Activated CD8-positive, alpha-beta memory T cell treated with anti-CD3 and anti-CD28 coated beads for 48 hours (primary cell): ENCODE measurements at regions not wholly inside any gene's neighbourhood (a gene's known extent, or its start where the extent isn't known, plus 50 kb on each side); places are given as distances from the start of the nearest gene placed in this dataset.

ENCODE experiments used
- DNase-seq, 3 experiments: peaks; one replicate each; pipeline ENCODE4 v3.0.0-alpha.2; 2020; ENCODE audit warnings: low read depth in 2 of 3, low spot score in 2 of 3

GRCh38 chr3:176737480-176738110 is 459.7 kb downstream of the TBL1XR1 start:
- no peak for DNase-seq

- no peak for DNase-seq
Observed at GRCh38 chr3:176734146-176734545, 463.1 kb downstream of the TBL1XR1 start.

GRCh38 chr3:176724394-176724759 is 472.9 kb downstream of the TBL1XR1 start:
- DNase-seq, result no peak

GRCh38 chr3:176723758-176724393 is 473.4 kb downstream of the TBL1XR1 start:
- DNase-seq, result no peak

GRCh38 chr3:176714034-176714433 is 483.2 kb downstream of the TBL1XR1 start:
- no peak for DNase-seq

- no peak for DNase-seq
Observed at GRCh38 chr3:176712191-176712590, 485.1 kb downstream of the TBL1XR1 start.

- no peak for DNase-seq
Observed at GRCh38 chr3:176699288-176699687, 498.0 kb downstream of the TBL1XR1 start.

GRCh38 chr3:176697284-176697889 is 499.9 kb downstream of the TBL1XR1 start:
- no peak for DNase-seq

- no peak for DNase-seq
Observed at GRCh38 chr3:176696816-176697215, 500.5 kb downstream of the TBL1XR1 start.

- no peak for DNase-seq
Observed at GRCh38 chr3:176692966-176693785, 504.1 kb downstream of the TBL1XR1 start.

- no peak for DNase-seq
Observed at GRCh38 chr3:176692199-176692965, 504.9 kb downstream of the TBL1XR1 start.

- DNase-seq, result no peak
Observed at GRCh38 chr3:176690083-176690869, 507.0 kb downstream of the TBL1XR1 start.

GRCh38 chr3:176687754-176688153 is 509.5 kb downstream of the TBL1XR1 start:
- no peak for DNase-seq

GRCh38 chr3:176683382-176683781 is 513.9 kb downstream of the TBL1XR1 start:
- DNase-seq, result no peak

- no peak for DNase-seq
Observed at GRCh38 chr3:176663837-176664831, 533.1 kb downstream of the TBL1XR1 start.

GRCh38 chr3:176663387-176663786 is 533.9 kb downstream of the TBL1XR1 start:
- no peak for DNase-seq

- DNase-seq, result no peak
Observed at GRCh38 chr3:176661432-176661964, 535.8 kb downstream of the TBL1XR1 start.

- DNase-seq, result no peak
Observed at GRCh38 chr3:176655404-176656094, 541.7 kb downstream of the TBL1XR1 start.
